ENCODE measurements at regions not wholly inside any gene's neighbourhood (a gene's known extent, or its start where the extent isn't known, plus 50 kb on each side); places are given as distances from the start of the nearest gene placed in this dataset.

GRCh38 chr17:71528210-71528609 is 592.6 kb upstream of the SOX9 start:
- CTCF ChIA-PET: no interaction called here
- POLR2A ChIA-PET: no interaction called here
- no peak for TF ChIP-seq CTCF (IDR thresholded peaks at IDR 0.05; ENCODE audit: low read depth, low read length)

GRCh38 chr17:71530248-71530647 is 590.6 kb upstream of the SOX9 start:
- no peak for TF ChIP-seq CTCF (IDR thresholded peaks at IDR 0.05; ENCODE audit: low read depth, low read length)
- no peak for DNase-seq (ENCODE audit: low read depth, low spot score)
- H3K9me3 ChIP-seq (ENCODE audit: control insufficient read depth, insufficient read depth, low read length): no peaks in the 10 kb centered on the region; the same call in 1 of the 2 replicates
- no peaks in the 10 kb centered on the region for H3K27me3 ChIP-seq (ENCODE audit: control insufficient read depth, insufficient read depth, low read length)
- H3K4me3 ChIP-seq (ENCODE audit: low read depth, low read length): no peak overlapping the region
- ChIA-PET POLR2A (no interaction called here), CTCF (interaction anchor here (1.2 kb wide), 1 partner anchor 57 kb away, joined by 3 read pairs; no protein-coding TSS in a partner anchor)
- H3K27ac ChIP-seq (ENCODE audit: low read depth, low read length): no peak overlapping the region

More at GRCh38 chr17:71528210-71528609, 592.6 kb upstream of the SOX9 start:
- no peaks in the 10 kb centered on the region for H3K27me3 ChIP-seq (ENCODE audit: control insufficient read depth, insufficient read depth, low read length)
- H3K9me3 ChIP-seq (ENCODE audit: control insufficient read depth, insufficient read depth, low read length): no peaks in the 10 kb centered on the region; the same call in 1 of the 2 replicates
- H3K27ac ChIP-seq (ENCODE audit: low read depth, low read length): no peak overlapping the region
- H3K4me3 ChIP-seq (ENCODE audit: low read depth, low read length): no peak overlapping the region
- DNase-seq (ENCODE audit: low read depth, low spot score): no peak

- no peak for TF ChIP-seq CTCF (IDR thresholded peaks at IDR 0.05; ENCODE audit: low read depth, low read length)
- ChIA-PET POLR2A (no interaction called here), CTCF (no interaction called here)
- DNase-seq (ENCODE audit: low read depth, low spot score): no peak
- Histone ChIP-seq H3K27ac (ENCODE audit: low read depth, low read length) (no peak overlapping the region), H3K27me3 (ENCODE audit: control insufficient read depth, insufficient read depth, low read length) (no peaks in the 10 kb centered on the region), H3K4me3 (ENCODE audit: low read depth, low read length) (no peak overlapping the region), H3K9me3 (ENCODE audit: control insufficient read depth, insufficient read depth, low read length) (no peaks in the 10 kb centered on the region; the same call in 1 of the 2 replicates)
Observed at GRCh38 chr17:71535321-71535720, 585.5 kb upstream of the SOX9 start.

GRCh38 chr17:71546419-71546818 is 574.4 kb upstream of the SOX9 start:
- CTCF ChIA-PET: interaction anchor here (1.0 kb wide), 1 partner anchor 412 kb away, joined by 3 read pairs; no protein-coding TSS in a partner anchor
- POLR2A ChIA-PET: no interaction called here
- no peak for TF ChIP-seq CTCF (IDR thresholded peaks at IDR 0.05; ENCODE audit: low read depth, low read length)

GRCh38 chr17:71547904-71548303 is 572.9 kb upstream of the SOX9 start:
- CTCF ChIA-PET: no interaction called here
- H3K27ac ChIP-seq (ENCODE audit: low read depth, low read length): no peak overlapping the region

More at GRCh38 chr17:71546419-71546818, 574.4 kb upstream of the SOX9 start:
- H3K27me3 ChIP-seq (ENCODE audit: control insufficient read depth, insufficient read depth, low read length): no peaks in the 10 kb centered on the region
- DNase-seq (ENCODE audit: low read depth, low spot score): no peak
- H3K27ac ChIP-seq (ENCODE audit: low read depth, low read length): no peak overlapping the region
- no peak overlapping the region for H3K4me3 ChIP-seq (ENCODE audit: low read depth, low read length)
- H3K9me3 ChIP-seq (ENCODE audit: control insufficient read depth, insufficient read depth, low read length): no peaks in the 10 kb centered on the region

More at GRCh38 chr17:71547904-71548303, 572.9 kb upstream of the SOX9 start:
- POLR2A ChIA-PET: no interaction called here
- no peak for TF ChIP-seq CTCF (IDR thresholded peaks at IDR 0.05; ENCODE audit: low read depth, low read length)
- Histone ChIP-seq H3K4me3 (ENCODE audit: low read depth, low read length) (no peak overlapping the region), H3K9me3 (ENCODE audit: control insufficient read depth, insufficient read depth, low read length) (no peaks in the 10 kb centered on the region), H3K27me3 (ENCODE audit: control insufficient read depth, insufficient read depth, low read length) (no peaks in the 10 kb centered on the region)
- DNase-seq (ENCODE audit: low read depth, low spot score): no peak

Data from AG04450 (cell line).